GM19025 (cell line): ENCODE measurements at regions not wholly inside any gene's neighbourhood (a gene's known extent, or its start where the extent isn't known, plus 50 kb on each side); places are given as distances from the start of the nearest gene placed in this dataset.

Source experiments
- ATAC-seq: cut with Tn5 transposase; IDR thresholded peaks from one replicate; pipeline ENCODE4 v1.9.1; 2021; ENCODE audit warnings: mild to moderate bottlenecking, low read depth, moderate library complexity; ENCODE audit not compliant: unreplicated experiment

DNA sequence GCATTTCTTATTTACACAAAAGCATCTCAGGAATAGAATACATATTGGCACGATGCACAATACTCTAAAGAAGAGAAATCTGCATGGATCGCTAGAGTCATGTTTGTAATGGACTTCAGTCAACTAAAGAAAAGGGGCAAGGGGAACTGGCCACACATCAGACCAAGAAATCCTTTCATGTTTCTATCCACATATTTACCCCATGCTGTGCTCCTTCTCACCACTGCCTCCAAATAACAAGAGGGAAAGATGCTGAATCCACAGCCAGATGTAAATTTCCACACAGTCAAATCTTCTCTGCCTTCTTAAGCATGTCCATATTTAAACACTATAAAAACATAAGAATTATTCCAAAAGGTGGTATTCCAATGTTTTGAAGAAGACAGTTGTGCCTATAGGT is 67.6 kb downstream of the COX18 start:
- no peak for ATAC-seq

DNA sequence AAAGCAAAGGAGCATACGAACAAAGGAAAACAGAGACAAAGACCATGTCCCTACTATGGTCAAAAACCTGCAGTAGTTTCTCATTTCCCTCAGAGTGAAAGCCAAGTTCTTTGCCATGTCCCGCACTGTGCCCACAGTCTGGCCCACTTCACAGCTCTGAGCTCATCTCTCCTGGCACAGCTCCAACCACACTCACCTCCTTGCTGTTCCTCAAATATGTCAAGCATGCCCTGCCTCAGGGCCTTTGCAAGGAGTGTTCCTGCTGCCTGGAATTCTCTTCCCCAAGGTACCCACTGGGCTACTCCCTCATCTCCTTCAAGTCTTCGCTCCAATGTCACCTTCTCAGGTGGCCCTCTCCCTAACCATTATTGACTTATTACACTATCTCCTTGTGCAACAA is 72.1 kb downstream of the COX18 start:
- no peak for ATAC-seq

DNA sequence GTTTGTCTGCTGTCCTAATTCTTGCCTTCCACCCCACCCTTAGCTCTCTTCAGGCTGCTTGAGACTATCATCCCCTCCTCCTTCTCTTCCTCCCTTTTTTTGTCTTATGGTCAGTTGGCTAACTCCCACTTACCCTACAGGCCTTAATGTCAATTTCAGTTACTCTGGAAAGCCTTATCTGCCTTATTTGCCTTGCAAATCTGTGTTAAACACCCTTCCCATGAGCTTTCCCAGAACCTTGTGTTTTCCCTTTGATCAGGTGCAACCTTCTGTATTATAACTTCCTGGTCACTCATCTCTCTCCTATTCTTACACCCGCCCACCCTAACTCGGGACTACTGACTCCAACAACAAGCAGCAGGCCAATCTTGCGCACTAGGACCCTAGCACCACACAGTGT is 74.8 kb downstream of the COX18 start:
- no peak for ATAC-seq

DNA sequence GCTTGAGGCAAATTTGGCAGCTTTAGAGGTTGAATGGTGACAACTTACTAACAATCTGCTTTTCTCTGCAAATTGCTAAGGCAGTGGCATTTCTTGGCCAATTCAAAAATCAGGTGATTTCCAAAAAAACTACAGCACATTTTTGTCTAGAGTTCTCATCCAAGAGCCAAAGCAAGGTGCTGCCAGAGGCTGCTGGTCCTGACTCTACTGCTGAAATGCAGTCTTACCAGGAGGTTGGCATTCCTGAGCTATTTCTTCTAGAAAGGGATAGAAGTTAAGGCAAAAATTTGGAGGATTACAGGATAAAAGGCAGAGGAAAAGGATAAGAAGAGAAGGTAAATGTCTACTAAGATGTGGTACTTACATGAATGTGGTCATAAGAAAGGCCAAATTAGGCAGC is 75.6 kb downstream of the COX18 start:
- ATAC-seq: no peak

DNA sequence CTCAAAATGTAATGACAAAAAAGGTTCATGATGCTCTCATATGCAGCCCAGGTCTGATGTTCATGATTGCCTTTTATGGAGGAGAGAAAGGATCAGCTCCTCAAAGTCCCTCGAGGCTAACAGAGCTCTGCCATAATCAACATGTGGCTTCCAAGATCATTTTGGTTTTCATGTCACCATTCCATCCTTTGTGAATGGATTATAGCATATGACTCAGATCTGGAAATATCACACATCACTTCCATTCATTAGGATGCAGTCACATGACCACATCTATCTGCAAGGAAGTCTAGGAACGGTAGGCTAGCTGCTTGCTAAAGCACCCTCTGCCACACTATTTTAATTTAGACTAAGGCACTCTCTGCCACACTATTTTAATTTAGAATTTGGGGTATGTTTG is 77.6 kb downstream of the COX18 start:
- ATAC-seq: no peak

DNA sequence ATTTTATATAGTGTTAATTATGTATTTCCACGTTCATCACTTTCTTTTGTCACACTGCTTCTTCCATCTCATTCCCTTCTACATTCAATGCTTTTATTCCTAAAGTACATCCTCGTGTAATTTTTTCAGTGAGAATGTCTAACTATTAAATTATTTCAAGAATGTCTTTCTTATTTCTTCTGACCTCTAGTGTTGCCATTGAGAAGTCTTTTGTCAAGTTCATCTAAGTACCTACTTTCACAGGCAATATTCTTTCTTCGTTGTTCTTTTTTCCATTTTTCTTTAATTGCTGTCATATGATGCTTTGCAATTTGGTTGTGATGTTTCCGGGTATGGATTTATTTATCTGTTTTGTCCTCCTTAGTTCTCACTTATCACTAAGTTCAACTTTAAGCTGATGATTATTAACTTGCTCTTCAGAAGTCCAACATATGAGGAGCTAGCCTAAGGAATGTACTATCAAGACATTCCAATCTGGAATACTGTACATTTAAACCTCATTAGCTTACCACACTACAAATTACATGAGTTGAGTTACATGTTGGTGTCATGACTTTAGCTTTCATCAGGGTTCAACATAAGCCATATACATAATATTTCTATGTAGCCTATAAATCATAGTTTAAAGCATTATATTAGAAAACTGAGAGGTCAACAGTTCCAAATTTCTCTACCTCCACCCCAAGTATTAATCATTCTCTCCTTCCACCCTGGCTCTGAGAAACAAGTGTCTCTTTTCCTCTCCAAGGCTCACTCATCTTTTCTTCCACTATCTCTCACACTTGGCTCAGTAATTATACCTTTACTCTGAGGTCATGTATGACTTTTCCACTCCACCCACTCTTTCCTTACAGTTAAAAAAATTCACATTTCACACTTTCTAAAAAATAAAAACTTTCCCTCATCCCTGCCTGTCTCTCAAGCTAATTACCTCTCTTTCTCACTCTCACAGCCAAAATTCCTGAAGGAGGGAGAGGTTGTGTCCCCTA is 81.5 kb downstream of the COX18 start:
- ATAC-seq: no peak

DNA sequence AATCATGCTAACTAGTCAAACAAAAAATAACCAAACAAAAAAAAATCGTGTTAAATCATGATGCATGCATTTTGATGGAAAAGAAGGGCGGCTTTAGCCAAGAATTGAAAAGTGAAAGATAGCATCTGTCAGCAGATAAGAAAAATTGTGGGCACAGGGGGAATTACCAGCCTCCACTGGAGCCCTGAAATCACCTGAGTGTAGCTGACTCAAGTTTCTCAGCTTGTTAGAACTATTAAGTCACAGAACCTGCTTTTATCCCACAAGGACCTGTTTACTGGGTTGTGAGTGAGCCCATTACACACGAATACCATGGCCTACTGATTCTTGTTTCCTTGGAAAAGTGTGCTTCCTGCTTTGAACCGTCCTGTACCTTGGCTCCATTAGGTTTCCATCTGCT is 85.2 kb downstream of the COX18 start:
- ATAC-seq: no peak

DNA sequence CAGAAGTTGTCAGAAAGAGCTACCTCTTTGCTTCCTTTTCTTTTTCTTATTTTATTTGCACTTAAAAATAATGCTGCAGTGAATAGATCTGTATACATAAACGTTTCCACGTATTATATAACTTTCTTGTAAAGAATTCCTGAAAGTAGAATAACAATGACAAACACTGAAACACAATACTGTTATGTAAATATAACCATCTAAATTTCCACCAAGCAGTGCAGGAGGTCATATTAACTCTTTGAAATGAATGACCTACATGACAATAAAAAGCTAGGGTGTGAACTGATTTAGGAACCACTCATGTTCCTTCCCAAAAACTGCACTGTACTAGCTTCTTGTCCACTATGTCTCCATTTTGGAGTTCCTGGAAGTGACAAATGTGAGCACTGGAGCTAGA is 85.8 kb downstream of the COX18 start:
- ATAC-seq: no peak

DNA sequence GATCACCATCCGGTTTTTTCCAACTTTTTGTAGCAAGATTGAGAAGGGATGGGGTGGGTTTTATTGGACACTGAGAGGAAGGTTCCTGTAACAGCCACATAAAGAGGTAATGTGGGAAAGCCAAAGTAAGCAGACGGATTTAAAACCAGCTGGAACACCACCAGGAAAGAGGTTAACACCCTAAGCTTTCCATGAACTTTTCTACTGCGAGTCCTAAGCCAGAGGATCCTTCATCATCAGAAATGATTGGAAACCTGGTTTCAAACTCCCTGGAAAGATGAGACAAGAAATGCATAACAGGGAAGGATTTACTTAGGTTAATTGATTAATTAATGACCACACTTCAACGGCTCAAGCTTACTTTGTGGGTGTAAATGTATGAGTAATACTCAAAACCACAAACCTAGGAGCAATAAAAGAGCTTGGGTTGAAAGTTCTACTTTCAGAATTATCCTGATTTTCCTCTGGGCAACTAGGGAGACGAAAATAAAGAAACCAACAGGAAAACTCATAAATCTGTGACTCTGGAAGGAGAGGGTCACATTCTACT is 91.5 kb downstream of the COX18 start:
- no peak for ATAC-seq

DNA sequence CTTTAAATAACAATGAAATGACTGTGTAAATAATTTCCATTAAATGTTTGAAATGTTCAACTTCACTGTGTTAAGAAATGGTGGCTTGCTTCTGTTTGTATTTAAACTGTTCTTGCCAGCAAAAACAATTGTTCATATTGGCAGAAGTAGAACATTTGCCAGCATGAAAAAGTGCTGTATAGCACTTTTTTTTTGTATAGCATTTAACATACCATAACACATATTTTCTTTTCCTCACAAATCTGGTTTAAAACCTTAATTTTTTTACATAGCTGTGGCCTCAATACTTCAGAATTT is 94.1 kb downstream of the COX18 start:
- ATAC-seq: no peak

DNA sequence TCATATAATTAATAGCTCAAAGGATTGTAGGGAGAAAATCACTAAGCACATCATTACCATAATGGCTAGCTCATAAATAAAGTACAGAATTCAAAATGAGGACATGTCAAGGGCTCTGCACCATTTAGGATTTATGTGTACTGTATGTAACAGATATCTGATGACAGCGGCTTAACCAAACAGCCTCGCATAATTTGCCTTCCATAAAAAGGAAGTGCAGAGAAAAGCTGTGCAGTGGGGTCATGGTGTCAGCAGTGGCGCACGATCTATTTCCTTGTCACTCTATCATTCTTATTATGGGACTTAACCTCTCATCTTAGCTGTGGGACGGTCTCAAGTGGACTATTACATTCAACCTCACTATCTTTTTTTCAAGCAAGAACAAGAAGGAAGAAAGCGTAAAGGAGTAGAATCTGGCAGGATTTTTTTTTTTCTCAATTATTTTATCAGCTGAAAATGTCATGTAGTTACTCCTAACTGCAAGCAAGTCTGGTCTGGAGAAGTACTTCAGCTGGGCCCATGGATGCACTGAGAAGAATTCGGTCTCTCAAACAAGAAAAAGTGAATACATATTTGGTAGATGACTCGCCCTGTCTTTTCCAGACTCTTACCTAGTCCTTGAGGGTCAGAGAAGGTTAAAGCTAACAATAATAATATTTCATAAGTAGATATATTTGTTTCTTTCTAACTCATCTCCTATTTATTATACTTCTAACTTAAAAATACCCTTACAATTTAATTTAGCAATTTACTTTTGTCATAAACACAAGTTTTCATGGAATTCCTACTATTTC is 94.6 kb downstream of the COX18 start:
- no peak for ATAC-seq

DNA sequence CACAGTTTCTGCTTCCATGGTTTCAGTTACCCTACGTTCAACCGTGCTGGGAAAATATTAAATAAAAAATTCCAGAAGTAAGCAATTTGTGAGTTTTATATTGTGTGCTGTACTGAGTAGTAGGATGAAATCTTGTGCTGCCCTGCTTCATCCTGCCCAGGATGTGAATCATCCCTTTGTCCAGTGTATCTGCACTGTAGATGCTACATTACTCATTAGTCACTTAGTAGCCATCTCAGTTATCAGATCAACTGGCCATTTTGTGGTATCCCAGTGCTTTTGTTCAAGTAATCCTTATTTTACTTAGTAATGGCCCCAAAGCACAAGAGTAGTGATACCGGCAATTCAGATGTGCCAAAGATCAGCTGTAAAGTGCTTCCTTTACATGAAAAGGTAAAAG is 97.9 kb downstream of the COX18 start:
- no peak for ATAC-seq

DNA sequence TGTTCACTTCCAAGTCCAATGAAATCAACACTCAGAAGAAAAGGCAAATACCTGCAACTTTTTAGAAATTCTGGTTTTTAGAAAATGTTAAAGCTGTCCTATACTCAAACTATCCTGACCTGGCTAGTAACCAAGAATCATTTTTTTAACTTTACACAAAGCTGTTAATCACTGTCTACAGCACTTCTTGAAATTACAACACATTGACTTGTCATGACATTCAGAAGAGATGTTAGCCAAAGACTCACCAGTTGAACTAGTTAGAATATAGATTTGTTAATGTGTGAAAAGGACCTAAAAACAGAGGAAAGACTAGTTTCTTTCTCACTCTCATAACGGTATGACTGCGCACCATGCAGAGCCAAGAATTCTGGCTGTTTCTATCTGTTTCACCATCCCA is 98.8 kb downstream of the COX18 start:
- no peak for ATAC-seq

DNA sequence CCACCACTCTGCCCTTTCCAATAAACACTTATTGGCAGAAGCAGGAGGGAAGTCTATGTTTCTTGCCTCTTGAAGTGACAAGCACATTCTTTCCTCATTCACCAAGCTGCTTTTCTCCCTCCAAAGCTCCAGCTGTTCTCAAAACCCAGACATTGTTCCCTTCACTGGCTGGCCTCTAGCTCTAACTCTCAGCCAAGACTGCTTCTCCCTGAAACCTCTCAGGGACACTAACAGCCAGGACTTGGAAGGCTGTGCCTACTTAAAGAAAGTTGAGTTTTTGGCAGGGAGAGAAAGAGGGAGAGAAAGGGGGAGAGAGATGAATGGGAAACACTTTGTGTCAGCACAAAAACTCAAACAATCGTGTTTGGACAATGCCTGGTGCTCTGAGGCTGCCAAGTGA is 99.5 kb downstream of the COX18 start:
- no peak for ATAC-seq

DNA sequence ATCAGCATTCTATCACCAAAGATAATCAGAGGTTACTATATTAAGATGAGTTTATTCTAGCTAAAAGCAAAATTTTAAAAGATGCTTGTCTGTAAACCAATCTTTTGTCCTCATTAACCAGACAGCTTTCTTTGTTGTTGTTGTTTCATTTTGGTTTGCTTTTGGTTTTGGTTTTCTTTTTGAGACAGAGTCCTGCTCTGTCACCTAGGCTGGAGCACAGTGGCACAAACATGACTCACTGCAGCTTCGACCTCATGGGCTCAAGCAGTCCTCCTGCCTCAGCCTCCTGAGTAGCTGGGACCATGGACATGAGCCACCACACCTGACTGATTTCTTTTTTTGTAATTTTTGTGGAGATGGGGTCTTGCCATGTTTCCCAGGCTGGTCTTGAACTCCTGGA is 102.9 kb downstream of the COX18 start:
- ATAC-seq: no peak

DNA sequence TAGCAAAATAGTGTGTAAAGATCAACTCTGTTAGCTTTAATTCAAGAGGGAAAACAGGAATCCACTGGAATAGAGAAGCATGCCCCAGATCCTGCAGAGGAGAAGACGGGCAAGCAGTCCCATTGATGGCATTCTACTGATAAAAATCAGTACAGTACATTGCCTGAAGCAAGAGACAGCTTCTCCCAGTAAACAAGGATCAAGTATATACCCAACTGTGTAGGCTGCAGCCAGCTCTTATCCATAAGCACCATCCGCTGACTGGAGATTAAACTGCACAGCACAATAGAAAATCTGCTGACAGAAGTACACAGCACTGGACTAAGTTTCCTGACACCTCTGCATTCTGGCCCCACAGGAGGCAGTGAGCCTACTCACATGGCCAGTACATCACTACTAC is 110.1 kb downstream of the COX18 start:
- no peak for ATAC-seq

DNA sequence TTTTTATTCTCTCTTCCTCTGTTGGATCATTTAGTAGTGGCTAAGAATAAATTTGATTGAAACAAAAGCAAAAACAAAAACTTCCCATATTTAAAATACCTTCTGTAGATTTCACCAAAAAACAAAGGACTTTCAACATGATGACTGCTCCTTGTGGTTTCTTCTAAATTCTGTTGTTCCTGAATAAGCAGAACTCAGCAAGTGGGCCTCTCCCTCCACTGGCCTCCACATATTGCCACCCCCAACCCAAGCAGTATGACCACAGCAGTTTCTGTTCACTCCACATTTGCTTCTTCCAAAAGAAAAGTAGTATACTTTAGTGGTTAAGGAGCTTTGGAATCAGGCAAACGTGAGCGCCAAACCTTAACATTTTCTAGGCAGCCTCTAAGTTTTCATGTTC is 114.7 kb downstream of the COX18 start:
- no peak for ATAC-seq

DNA sequence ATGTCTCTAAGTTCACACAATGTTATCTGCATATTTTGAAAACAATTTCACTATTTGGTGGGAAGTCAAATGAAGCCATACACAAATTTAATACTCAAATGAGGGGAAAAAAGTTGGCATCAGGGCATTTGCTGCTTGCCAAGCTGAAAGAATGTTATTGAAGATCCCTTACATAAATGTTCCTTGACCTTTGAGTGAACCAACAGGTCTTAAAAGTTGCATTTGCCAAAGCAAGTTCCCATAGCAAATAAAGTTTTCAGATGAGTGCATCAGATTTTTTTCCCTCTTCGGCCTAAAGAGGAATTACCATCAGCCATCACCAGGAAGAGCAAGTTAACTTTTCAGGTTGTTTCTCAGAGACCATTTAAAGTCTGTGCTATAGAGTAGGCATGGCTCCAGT is 115.9 kb downstream of the COX18 start:
- no peak for ATAC-seq

DNA sequence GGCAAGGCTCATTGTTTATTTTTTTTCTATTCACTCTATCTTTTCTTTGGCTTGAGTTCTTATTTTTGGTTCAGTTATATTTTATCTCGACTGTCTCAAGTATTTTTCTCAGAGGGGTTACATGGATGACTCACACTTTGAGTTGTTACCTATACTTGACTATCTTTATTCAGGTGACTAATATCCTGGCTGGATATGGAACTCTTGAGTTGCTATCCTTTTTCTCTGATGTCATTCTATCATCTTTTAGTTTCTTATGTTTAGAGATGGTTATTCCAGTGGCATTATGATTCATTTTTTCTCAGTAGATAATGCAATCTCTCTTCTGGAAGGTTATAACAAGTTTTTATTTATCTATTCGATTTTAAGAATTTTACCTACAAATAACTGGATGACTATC is 117.9 kb downstream of the COX18 start:
- no peak for ATAC-seq

DNA sequence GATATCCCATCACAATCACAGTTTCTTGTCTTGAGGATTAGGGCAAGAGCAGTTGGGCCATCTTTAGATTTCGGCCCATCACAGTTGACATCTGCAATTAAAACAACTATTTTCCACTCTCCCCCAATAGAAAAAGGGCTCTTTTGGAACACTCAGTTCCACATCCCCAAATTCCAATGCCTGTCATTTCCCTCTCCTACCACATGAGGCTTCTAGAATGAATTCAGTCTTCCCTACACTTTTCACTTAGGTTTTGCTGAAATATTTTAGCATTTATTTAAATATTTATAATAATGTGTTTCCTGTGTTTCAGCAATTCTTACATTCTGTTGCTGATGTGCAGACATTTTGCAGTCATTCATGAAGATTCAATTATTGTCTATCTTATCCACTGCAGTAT is 118.4 kb downstream of the COX18 start:
- ATAC-seq: no peak

DNA sequence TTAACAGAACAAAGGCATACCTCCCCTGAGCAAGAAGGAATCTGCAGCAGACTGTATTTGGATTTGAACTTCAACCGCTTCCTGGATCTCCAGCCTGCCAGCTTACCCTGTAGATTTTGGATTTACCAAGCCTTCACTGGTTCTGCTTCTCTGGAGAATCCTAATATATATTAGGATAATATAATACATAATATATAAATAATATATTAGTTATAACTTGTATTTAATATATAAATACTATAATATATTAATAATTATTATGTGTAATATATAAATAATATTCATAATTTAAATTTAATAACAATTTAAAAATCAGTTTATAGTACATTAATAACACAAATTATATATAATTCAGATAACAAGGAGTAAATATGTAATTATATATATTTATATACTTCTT is 121.4 kb downstream of the COX18 start:
- ATAC-seq: no peak
